ENCODE measurements at regions not wholly inside any gene's neighbourhood (a gene's known extent, or its start where the extent isn't known, plus 50 kb on each side); places are given as distances from the start of the nearest gene placed in this dataset.

DNA sequence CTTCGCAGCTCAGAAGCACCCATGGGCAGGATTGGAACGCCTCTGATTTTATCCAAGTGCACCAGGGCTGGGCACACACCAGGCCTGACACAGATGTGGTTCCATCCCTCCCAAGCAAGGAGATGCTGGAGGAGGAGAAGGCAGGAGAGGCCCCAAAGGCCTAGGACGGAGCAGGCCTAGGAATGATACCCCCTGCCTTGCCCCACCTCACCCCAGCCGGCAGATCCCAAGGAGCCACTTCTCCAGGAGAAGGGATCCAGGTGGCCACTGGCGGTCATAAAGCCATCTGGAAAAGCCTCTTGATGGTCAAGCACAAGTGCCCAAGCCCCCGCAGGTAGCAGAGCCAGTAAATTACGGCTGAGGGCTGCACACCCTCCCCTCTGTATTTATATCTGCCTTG lies 211.8 kb downstream of the TBC1D2B start:
- TF ChIP-seq POLR2A (IDR thresholded peaks at IDR 0.05) = no peak
- TF ChIP-seq, protein P1, sequence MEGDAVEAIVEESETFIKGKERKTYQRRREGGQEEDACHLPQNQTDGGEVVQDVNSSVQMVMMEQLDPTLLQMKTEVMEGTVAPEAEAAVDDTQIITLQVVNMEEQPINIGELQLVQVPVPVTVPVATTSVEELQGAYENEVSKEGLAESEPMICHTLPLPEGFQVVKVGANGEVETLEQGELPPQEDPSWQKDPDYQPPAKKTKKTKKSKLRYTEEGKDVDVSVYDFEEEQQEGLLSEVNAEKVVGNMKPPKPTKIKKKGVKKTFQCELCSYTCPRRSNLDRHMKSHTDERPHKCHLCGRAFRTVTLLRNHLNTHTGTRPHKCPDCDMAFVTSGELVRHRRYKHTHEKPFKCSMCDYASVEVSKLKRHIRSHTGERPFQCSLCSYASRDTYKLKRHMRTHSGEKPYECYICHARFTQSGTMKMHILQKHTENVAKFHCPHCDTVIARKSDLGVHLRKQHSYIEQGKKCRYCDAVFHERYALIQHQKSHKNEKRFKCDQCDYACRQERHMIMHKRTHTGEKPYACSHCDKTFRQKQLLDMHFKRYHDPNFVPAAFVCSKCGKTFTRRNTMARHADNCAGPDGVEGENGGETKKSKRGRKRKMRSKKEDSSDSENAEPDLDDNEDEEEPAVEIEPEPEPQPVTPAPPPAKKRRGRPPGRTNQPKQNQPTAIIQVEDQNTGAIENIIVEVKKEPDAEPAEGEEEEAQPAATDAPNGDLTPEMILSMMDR (IDR thresholded peaks at IDR 0.05) = no peak

All from esophagus squamous epithelium (tissue), 4 donors.